Esophagus squamous epithelium (tissue), 5 donors: ENCODE measurements at regions not wholly inside any gene's neighbourhood (a gene's known extent, or its start where the extent isn't known, plus 50 kb on each side); places are given as distances from the start of the nearest gene placed in this dataset.
"Not testable (repeated sequence)": the region's sequence is repeated elsewhere in the genome, so short reads cannot be mapped to it uniquely, and the experiment has no call there.

ENCODE experiments used
- DNase-seq: peaks from one replicate; lab custom pipeline; 2025; lab: John Stamatoyannopoulos, UW
- H3K27ac ChIP-seq, 4 donors: fragments of 200-600 bp; sonication (generic); one replicate each; pipeline ENCODE4 v1.5.1; 2016 to 2019; ENCODE audit warnings: mild to moderate bottlenecking in 1 of 4
- H3K27me3 ChIP-seq, 4 donors: fragments of 200-600 bp; sonication (generic); 1 replicate in 3 of 4; 2 replicates in 1 of 4; pipeline versions ENCODE4 v1.5.1 to v1.6.0; 2017 to 2021; ENCODE audit warnings: antibody characterized with exemption in 1 of 4
- H3K36me3 ChIP-seq, 3 donors: fragments of 200-600 bp; sonication (generic); one replicate each; pipeline ENCODE4 v1.5.1; 2016 to 2019
- H3K4me1 ChIP-seq, 3 donors: fragments of 200-600 bp; sonication (generic); one replicate each; pipeline ENCODE4 v1.5.1; 2017 to 2019
- H3K4me3 ChIP-seq, 4 donors: fragments of 200-600 bp; sonication (generic); 1 replicate in 3 of 4; 2 replicates in 1 of 4; pipeline ENCODE4 v1.5.1; 2016 to 2019; ENCODE audit warnings: mild to moderate bottlenecking in 2 of 4, moderate library complexity in 1 of 4
- H3K9me3 ChIP-seq, 3 donors: fragments of 200-600 bp; sonication (generic); one replicate each; pipeline ENCODE4 v1.5.1; 2016 to 2019
- CTCF ChIP-seq, 6 experiments: fragments of 450-650 bp in 4 of 6; fragments of 200-600 bp in 2 of 6; sonication (generic) in 2 of 6; IDR thresholded peaks; one replicate each; pipeline ENCODE4 v1.5.1; 2016 to 2019; ENCODE audit warnings: antibody characterized with exemption in 6 of 6, mild to moderate bottlenecking in 4 of 6, moderate library complexity in 4 of 6
- POLR2A ChIP-seq, 4 donors: fragments of 450-650 bp; IDR thresholded peaks; one replicate each; pipeline ENCODE4 v1.6.1; 2017; ENCODE audit warnings: antibody characterized with exemption in 4 of 4, mild to moderate bottlenecking in 4 of 4, moderate library complexity in 3 of 4
- WGBS, 2 donors: methylation state at CpG; one replicate each; pipeline ENCODE4 v1.1.5; 2018; 5-methylcytosine and 5-hydroxymethylcytosine counted together
- intact Hi-C: fragments of 100-400 bp; cut with DNase I; formaldehyde crosslinking; loops from one replicate; pipeline ENCODE4 v1.15.0; 2022
- donor health status: DM: yes; HTN: yes; CAD: no.

GRCh38 chr2:236353594-236353942, 89.4 kb upstream of the ASB18 start:
- 70 to 77% methylated on average over 6 of the region's 6 CpGs for WGBS, 2 donors
- no peak for DNase-seq
- Histone ChIP-seq H3K4me1 (no peaks in the 10 kb centered on the region), H3K36me3 (no peaks in the 10 kb centered on the region), H3K9me3 (no peaks in the 10 kb centered on the region), H3K27ac (no peak overlapping the region), H3K27me3 (no peaks in the 10 kb centered on the region), H3K4me3 (no peak overlapping the region)
- intact Hi-C loops, result loop anchor here (5.0 kb wide), 1 partner anchor 709 kb away; no protein-coding TSS in a partner anchor
- TF ChIP-seq CTCF (IDR thresholded peaks at IDR 0.05), result no peak
- no peak for TF ChIP-seq POLR2A (IDR thresholded peaks at IDR 0.05)

GRCh38 chr2:236354056-236354940, 90.1 kb upstream of the ASB18 start:
- WGBS, 2 donors, result 81 to 82% methylated on average over 14 to 15 of the region's 15 CpGs

GRCh38 chr2:236354973-236355595, 90.9 kb upstream of the ASB18 start:
- WGBS, 2 donors, result 87 to 89% methylated on average over 15 to 19 of the region's 21 CpGs
- no peak overlapping the region for H3K27ac ChIP-seq
- no peak overlapping the region for H3K4me3 ChIP-seq
- H3K4me1 ChIP-seq, result no peaks in the 10 kb centered on the region
- H3K9me3 ChIP-seq, result no peaks in the 10 kb centered on the region
- no peaks in the 10 kb centered on the region for H3K36me3 ChIP-seq
- DNase-seq, result no peak
- no peak for TF ChIP-seq CTCF (IDR thresholded peaks at IDR 0.05)
- no peak for TF ChIP-seq POLR2A (IDR thresholded peaks at IDR 0.05)
- intact Hi-C loops, result loop anchor here (5.0 kb wide), 1 partner anchor 707 kb away; no protein-coding TSS in a partner anchor
- H3K27me3 ChIP-seq, result no peaks in the 10 kb centered on the region

More at GRCh38 chr2:236354056-236354940, 90.1 kb upstream of the ASB18 start:
- Histone ChIP-seq H3K27ac (no peak overlapping the region), H3K4me1 (no peaks in the 10 kb centered on the region), H3K4me3 (no peak overlapping the region), H3K27me3 (no peaks in the 10 kb centered on the region), H3K9me3 (no peaks in the 10 kb centered on the region), H3K36me3 (no peaks in the 10 kb centered on the region)
- TF ChIP-seq CTCF (IDR thresholded peaks at IDR 0.05) (no peak), POLR2A (IDR thresholded peaks at IDR 0.05) (no peak)
- DNase-seq, result no peak
- intact Hi-C loops, result loop anchor here (5.0 kb wide), 1 partner anchor 708 kb away; no protein-coding TSS in a partner anchor

- H3K4me3 ChIP-seq, result no peak overlapping the region
- no peaks in the 10 kb centered on the region for H3K36me3 ChIP-seq
- H3K4me1 ChIP-seq, result no peaks in the 10 kb centered on the region
- intact Hi-C loops, result no loop called here
- no peak overlapping the region for H3K27ac ChIP-seq
- 84 to 100% methylated on average over 1 to 8 of the region's 9 CpGs for WGBS, 2 donors
- TF ChIP-seq CTCF (IDR thresholded peaks at IDR 0.05) (no peak), POLR2A (IDR thresholded peaks at IDR 0.05) (no peak)
- no peaks in the 10 kb centered on the region for H3K9me3 ChIP-seq
- DNase-seq, result no peak
- no peaks in the 10 kb centered on the region for H3K27me3 ChIP-seq
Measured at GRCh38 chr2:236355911-236356310, 91.7 kb upstream of the ASB18 start.

- H3K36me3 ChIP-seq, H3K4me3 ChIP-seq, H3K4me1 ChIP-seq, DNase-seq, H3K27ac ChIP-seq, H3K27me3 ChIP-seq, H3K9me3 ChIP-seq, intact Hi-C loops: not testable (repeated sequence)
- 86 to 87% methylated on average over 3 to 4 of the region's 11 CpGs for WGBS, 2 donors
Measured at GRCh38 chr2:236356321-236356720, 92.1 kb upstream of the ASB18 start.

GRCh38 chr2:236358482-236358881, 94.3 kb upstream of the ASB18 start:
- H3K27ac ChIP-seq, DNase-seq, H3K4me3 ChIP-seq, H3K4me1 ChIP-seq, H3K27me3 ChIP-seq, H3K9me3 ChIP-seq, intact Hi-C loops, H3K36me3 ChIP-seq: not testable (repeated sequence)
- WGBS, 2 donors, result 77 to 83% methylated on average over 3 to 5 of the region's 10 CpGs
